ENCODE measurements at regions not wholly inside any gene's neighbourhood (a gene's known extent, or its start where the extent isn't known, plus 50 kb on each side); places are given as distances from the start of the nearest gene placed in this dataset.
"Not testable (repeated sequence)": the region's sequence is repeated elsewhere in the genome, so short reads cannot be mapped to it uniquely, and the experiment has no call there.

- H3K4me1 Mint-ChIP-seq (ENCODE audit: low read depth), result no peaks in the 10 kb centered on the region
- H3K9me3 Mint-ChIP-seq, result peaks cover 5% of the 10 kb centered on the region
- H3K27ac Mint-ChIP-seq, result no peak overlapping the region
- no peaks in the 10 kb centered on the region for H3K36me3 Mint-ChIP-seq (ENCODE audit: low read depth)
- intact Hi-C loops (cut with micrococcal nuclease), result no loop called here
- no peak overlapping the region for H3K4me3 Mint-ChIP-seq
- H3K27me3 Mint-ChIP-seq, result no peaks in the 10 kb centered on the region
These were observed 1127.7 kb downstream of the REEP3 start for GRCh38 chr10:64648915-64649314.

- Mint-ChIP-seq H3K9me3 (peaks cover 27% of the 10 kb centered on the region), H3K36me3 (ENCODE audit: low read depth) (no peaks in the 10 kb centered on the region), H3K27ac (no peak overlapping the region), H3K27me3 (no peaks in the 10 kb centered on the region), H3K4me3 (no peak overlapping the region), H3K4me1 (ENCODE audit: low read depth) (no peaks in the 10 kb centered on the region)
- intact Hi-C loops (cut with micrococcal nuclease), result no loop called here
These were observed 1137.3 kb downstream of the REEP3 start for GRCh38 chr10:64658528-64658927.

GRCh38 chr10:64659311-64659710, 1138.1 kb downstream of the REEP3 start:
- no peaks in the 10 kb centered on the region for H3K27me3 Mint-ChIP-seq
- no peaks in the 10 kb centered on the region for H3K36me3 Mint-ChIP-seq (ENCODE audit: low read depth)
- no peaks in the 10 kb centered on the region for H3K4me1 Mint-ChIP-seq (ENCODE audit: low read depth)
- H3K4me3 Mint-ChIP-seq, result no peak overlapping the region
- H3K27ac Mint-ChIP-seq, result no peak overlapping the region
- intact Hi-C loops (cut with micrococcal nuclease), result no loop called here
- H3K9me3 Mint-ChIP-seq, result peaks cover 27% of the 10 kb centered on the region

- Mint-ChIP-seq H3K4me1 (ENCODE audit: low read depth) (no peaks in the 10 kb centered on the region), H3K27ac (no peak overlapping the region), H3K4me3 (no peak overlapping the region), H3K36me3 (ENCODE audit: low read depth) (no peaks in the 10 kb centered on the region), H3K9me3 (peaks cover 14% of the 10 kb centered on the region), H3K27me3 (no peaks in the 10 kb centered on the region)
- intact Hi-C loops (cut with micrococcal nuclease), result no loop called here
These were observed 1160.8 kb downstream of the REEP3 start for GRCh38 chr10:64682043-64682442.

GRCh38 chr10:64690194-64690593, 1169.0 kb downstream of the REEP3 start:
- intact Hi-C loops (cut with micrococcal nuclease), result no loop called here
- Mint-ChIP-seq H3K27ac (no peak overlapping the region), H3K4me3 (no peak overlapping the region), H3K9me3 (peaks cover 9% of the 10 kb centered on the region), H3K4me1 (ENCODE audit: low read depth) (no peaks in the 10 kb centered on the region), H3K36me3 (ENCODE audit: low read depth) (no peaks in the 10 kb centered on the region), H3K27me3 (no peaks in the 10 kb centered on the region)

- intact Hi-C loops (cut with micrococcal nuclease), result no loop called here
- Mint-ChIP-seq H3K36me3 (ENCODE audit: low read depth) (no peaks in the 10 kb centered on the region), H3K27me3 (no peaks in the 10 kb centered on the region), H3K4me1 (ENCODE audit: low read depth) (no peaks in the 10 kb centered on the region), H3K9me3 (no peaks in the 10 kb centered on the region), H3K4me3 (no peak overlapping the region), H3K27ac (no peak overlapping the region)
These were observed 1178.0 kb downstream of the REEP3 start for GRCh38 chr10:64699244-64699643.

- H3K36me3 Mint-ChIP-seq (ENCODE audit: low read depth); H3K4me1 Mint-ChIP-seq (ENCODE audit: low read depth); H3K4me3 Mint-ChIP-seq; H3K27me3 Mint-ChIP-seq; intact Hi-C loops (cut with micrococcal nuclease); H3K9me3 Mint-ChIP-seq; H3K27ac Mint-ChIP-seq: not testable (repeated sequence)
These were observed 1180.9 kb downstream of the REEP3 start for GRCh38 chr10:64702086-64702485.

- intact Hi-C loops (cut with micrococcal nuclease), result no loop called here
- no peak overlapping the region for H3K27ac Mint-ChIP-seq
- no peaks in the 10 kb centered on the region for H3K27me3 Mint-ChIP-seq
- H3K36me3 Mint-ChIP-seq (ENCODE audit: low read depth), result no peaks in the 10 kb centered on the region
- no peaks in the 10 kb centered on the region for H3K4me1 Mint-ChIP-seq (ENCODE audit: low read depth)
- no peaks in the 10 kb centered on the region for H3K9me3 Mint-ChIP-seq
- no peak overlapping the region for H3K4me3 Mint-ChIP-seq
These were observed 1187.9 kb downstream of the REEP3 start for GRCh38 chr10:64708884-64709681.

- peaks cover 2% of the 10 kb centered on the region for H3K4me1 Mint-ChIP-seq (ENCODE audit: low read depth)
- peaks cover 18% of the 10 kb centered on the region for H3K9me3 Mint-ChIP-seq
- H3K27ac Mint-ChIP-seq, result no peak overlapping the region
- no peaks in the 10 kb centered on the region for H3K36me3 Mint-ChIP-seq (ENCODE audit: low read depth)
- no peaks in the 10 kb centered on the region for H3K27me3 Mint-ChIP-seq
- H3K4me3 Mint-ChIP-seq, result no peak overlapping the region
- intact Hi-C loops (cut with micrococcal nuclease), result no loop called here
These were observed 1205.3 kb downstream of the REEP3 start for GRCh38 chr10:64726466-64726865.

- Mint-ChIP-seq H3K27ac (peak overlapping the region; percentile 86), H3K4me3 (no peak overlapping the region), H3K36me3 (ENCODE audit: low read depth) (no peaks in the 10 kb centered on the region), H3K9me3 (peaks cover 26% of the 10 kb centered on the region), H3K27me3 (no peaks in the 10 kb centered on the region), H3K4me1 (ENCODE audit: low read depth) (peaks cover 19% of the 10 kb centered on the region)
- intact Hi-C loops (cut with micrococcal nuclease), result loop anchor here (5.0 to 10.0 kb wide), 2 partner anchors 686 to 1451 kb away; no protein-coding TSS in a partner anchor
These were observed 1209.8 kb downstream of the REEP3 start for GRCh38 chr10:64731016-64731415.

GRCh38 chr10:64732372-64732957, 1211.3 kb downstream of the REEP3 start:
- intact Hi-C loops (cut with micrococcal nuclease), result loop anchor here (5.0 to 10.0 kb wide), 2 partner anchors 688 to 1450 kb away; no protein-coding TSS in a partner anchor
- Mint-ChIP-seq H3K27me3 (no peaks in the 10 kb centered on the region), H3K4me1 (ENCODE audit: low read depth) (peaks cover 19% of the 10 kb centered on the region)

GRCh38 chr10:64733980-64734379, 1212.8 kb downstream of the REEP3 start:
- Mint-ChIP-seq H3K27ac (no peak overlapping the region), H3K9me3 (peaks cover 23% of the 10 kb centered on the region), H3K36me3 (ENCODE audit: low read depth) (peaks cover 12% of the 10 kb centered on the region), H3K4me1 (ENCODE audit: low read depth) (peaks cover 19% of the 10 kb centered on the region), H3K27me3 (no peaks in the 10 kb centered on the region), H3K4me3 (no peak overlapping the region)
- intact Hi-C loops (cut with micrococcal nuclease), result loop anchor here (5.0 to 10.0 kb wide), 2 partner anchors 689 to 1448 kb away; no protein-coding TSS in a partner anchor

More at GRCh38 chr10:64732372-64732957, 1211.3 kb downstream of the REEP3 start:
- no peak overlapping the region for H3K4me3 Mint-ChIP-seq
- H3K27ac Mint-ChIP-seq, result peak overlapping the region; percentile 86
- H3K9me3 Mint-ChIP-seq, result peaks cover 36% of the 10 kb centered on the region
- peaks cover 12% of the 10 kb centered on the region for H3K36me3 Mint-ChIP-seq (ENCODE audit: low read depth)

- H3K27me3 Mint-ChIP-seq, result no peaks in the 10 kb centered on the region
- no peak overlapping the region for H3K4me3 Mint-ChIP-seq
- H3K9me3 Mint-ChIP-seq, result peaks cover 46% of the 10 kb centered on the region
- H3K36me3 Mint-ChIP-seq (ENCODE audit: low read depth), result peaks cover 18% of the 10 kb centered on the region
- H3K4me1 Mint-ChIP-seq (ENCODE audit: low read depth), result no peaks in the 10 kb centered on the region
- no peak overlapping the region for H3K27ac Mint-ChIP-seq
- intact Hi-C loops (cut with micrococcal nuclease), result loop anchor here (10.0 kb wide), 1 partner anchor 694 kb away; no protein-coding TSS in a partner anchor
These were observed 1217.3 kb downstream of the REEP3 start for GRCh38 chr10:64738462-64738861.

GRCh38 chr10:64745565-64745964, 1224.4 kb downstream of the REEP3 start:
- H3K4me3 Mint-ChIP-seq, result no peak overlapping the region
- peaks cover 14% of the 10 kb centered on the region for H3K9me3 Mint-ChIP-seq
- no peak overlapping the region for H3K27ac Mint-ChIP-seq
- no peaks in the 10 kb centered on the region for H3K27me3 Mint-ChIP-seq
- H3K4me1 Mint-ChIP-seq (ENCODE audit: low read depth), result no peaks in the 10 kb centered on the region
- intact Hi-C loops (cut with micrococcal nuclease), result no loop called here
- no peaks in the 10 kb centered on the region for H3K36me3 Mint-ChIP-seq (ENCODE audit: low read depth)
